Activated CD8-positive, alpha-beta T cell treated with anti-CD3 and anti-CD28 coated beads, Interleukin-2, amount 10 ng/mL, durations not matched to agents 7 days and 5 days (primary cell): ENCODE measurements at regions not wholly inside any gene's neighbourhood (a gene's known extent, or its start where the extent isn't known, plus 50 kb on each side); places are given as distances from the start of the nearest gene placed in this dataset.

ENCODE experiments used
- ATAC-seq: fragments of 150-1000 bp; cut with Tn5 transposase; one replicate; pipeline ENCODE4 v1.10.0; 2021; ENCODE audit warnings: moderate library complexity
- CTCF ChIA-PET: fragments of 350-600 bp; sonication (Branson Sonifier 250); formaldehyde crosslinking; loops from one replicate; lab custom pipeline; 2021; ENCODE audit warnings: antibody characterized with exemption; lab: Charles Lee
- POLR2A ChIA-PET: fragments of 350-600 bp; sonication (Branson Sonifier 250); formaldehyde crosslinking; loops from one replicate; lab custom pipeline; 2021; ENCODE audit warnings: antibody characterized with exemption; lab: Charles Lee
- DNase-seq: peaks from one replicate; pipeline ENCODE4 v3.0.0-alpha.2; 2020
- H3K27ac Mint-ChIP-seq: one replicate; pipeline ENCODE4 v1.8.0; 2021; ENCODE audit warnings: mild to moderate bottlenecking, mixed read lengths
- H3K27me3 Mint-ChIP-seq: one replicate; pipeline ENCODE4 v1.8.0; 2021; ENCODE audit warnings: low read depth, mixed read lengths
- H3K36me3 Mint-ChIP-seq: one replicate; pipeline ENCODE4 v1.8.0; 2021; ENCODE audit warnings: low read depth, mixed read lengths
- H3K4me1 Mint-ChIP-seq: one replicate; pipeline ENCODE4 v1.8.0; 2021; ENCODE audit warnings: low read depth, mixed read lengths
- H3K4me3 Mint-ChIP-seq: one replicate; pipeline ENCODE4 v1.8.0; 2021; ENCODE audit warnings: mild to moderate bottlenecking, mixed read lengths
- H3K9me3 Mint-ChIP-seq: one replicate; pipeline ENCODE4 v1.8.0; 2022; ENCODE audit warnings: mixed read lengths; ENCODE audit not compliant: insufficient read depth

GRCh38 chr17:70357190-70357589 lies 187.9 kb downstream of the KCNJ2 start:
- no peaks in the 10 kb centered on the region for H3K36me3 Mint-ChIP-seq
- no peak for DNase-seq
- POLR2A ChIA-PET: interaction anchor here (0.8 kb wide), 1 partner anchor 102 kb away, joined by 3 read pairs; no protein-coding TSS in a partner anchor
- no peaks in the 10 kb centered on the region for H3K27me3 Mint-ChIP-seq
- no peak overlapping the region for H3K27ac Mint-ChIP-seq
- H3K9me3 Mint-ChIP-seq: no peaks in the 10 kb centered on the region
- H3K4me1 Mint-ChIP-seq: no peaks in the 10 kb centered on the region
- CTCF ChIA-PET: no interaction called here
- ATAC-seq: no peak
- H3K4me3 Mint-ChIP-seq: no peak overlapping the region

GRCh38 chr17:70365091-70365583 lies 195.8 kb downstream of the KCNJ2 start:
- H3K4me1 Mint-ChIP-seq: no peaks in the 10 kb centered on the region
- ChIA-PET CTCF (no interaction called here), POLR2A (no interaction called here)
- DNase-seq: no peak
- no peak overlapping the region for H3K27ac Mint-ChIP-seq
- no peaks in the 10 kb centered on the region for H3K36me3 Mint-ChIP-seq
- H3K4me3 Mint-ChIP-seq: no peak overlapping the region
- ATAC-seq: no peak
- H3K27me3 Mint-ChIP-seq: no peaks in the 10 kb centered on the region
- no peaks in the 10 kb centered on the region for H3K9me3 Mint-ChIP-seq

- DNase-seq: no peak
- no peak overlapping the region for H3K4me3 Mint-ChIP-seq
- no peak overlapping the region for H3K27ac Mint-ChIP-seq
- CTCF ChIA-PET: no interaction called here
- H3K27me3 Mint-ChIP-seq: no peaks in the 10 kb centered on the region
- no peaks in the 10 kb centered on the region for H3K4me1 Mint-ChIP-seq
- ATAC-seq: no peak
- POLR2A ChIA-PET: no interaction called here
- H3K36me3 Mint-ChIP-seq: no peaks in the 10 kb centered on the region
- no peaks in the 10 kb centered on the region for H3K9me3 Mint-ChIP-seq
Measured at GRCh38 chr17:70366386-70366785, 197.1 kb downstream of the KCNJ2 start.

GRCh38 chr17:70368011-70368410 lies 198.7 kb downstream of the KCNJ2 start:
- DNase-seq (no peak), ATAC-seq (no peak)
- H3K4me3 Mint-ChIP-seq: no peak overlapping the region
- CTCF ChIA-PET: no interaction called here
- no peak overlapping the region for H3K27ac Mint-ChIP-seq
- no peaks in the 10 kb centered on the region for H3K9me3 Mint-ChIP-seq
- H3K36me3 Mint-ChIP-seq: no peaks in the 10 kb centered on the region
- no peaks in the 10 kb centered on the region for H3K4me1 Mint-ChIP-seq
- H3K27me3 Mint-ChIP-seq: no peaks in the 10 kb centered on the region
- POLR2A ChIA-PET: no interaction called here

- no peaks in the 10 kb centered on the region for H3K9me3 Mint-ChIP-seq
- POLR2A ChIA-PET: no interaction called here
- no peak overlapping the region for H3K27ac Mint-ChIP-seq
- H3K36me3 Mint-ChIP-seq: no peaks in the 10 kb centered on the region
- no peak for ATAC-seq
- H3K4me3 Mint-ChIP-seq: no peak overlapping the region
- DNase-seq: no peak
- CTCF ChIA-PET: no interaction called here
- H3K27me3 Mint-ChIP-seq: no peaks in the 10 kb centered on the region
- H3K4me1 Mint-ChIP-seq: no peaks in the 10 kb centered on the region
Measured at GRCh38 chr17:70369391-70369790, 200.1 kb downstream of the KCNJ2 start.

GRCh38 chr17:70370816-70371215 lies 201.5 kb downstream of the KCNJ2 start:
- ATAC-seq: no peak
- H3K27me3 Mint-ChIP-seq: no peaks in the 10 kb centered on the region
- POLR2A ChIA-PET: no interaction called here

GRCh38 chr17:70373369-70373768 lies 204.0 kb downstream of the KCNJ2 start:
- H3K27ac Mint-ChIP-seq: no peak overlapping the region
- no peaks in the 10 kb centered on the region for H3K9me3 Mint-ChIP-seq
- ChIA-PET CTCF (no interaction called here), POLR2A (no interaction called here)
- DNase-seq (no peak), ATAC-seq (no peak)
- H3K4me1 Mint-ChIP-seq: no peaks in the 10 kb centered on the region
- no peaks in the 10 kb centered on the region for H3K27me3 Mint-ChIP-seq
- no peak overlapping the region for H3K4me3 Mint-ChIP-seq
- H3K36me3 Mint-ChIP-seq: no peaks in the 10 kb centered on the region

More at GRCh38 chr17:70370816-70371215, 201.5 kb downstream of the KCNJ2 start:
- H3K4me1 Mint-ChIP-seq: no peaks in the 10 kb centered on the region
- no peaks in the 10 kb centered on the region for H3K9me3 Mint-ChIP-seq
- H3K4me3 Mint-ChIP-seq: no peak overlapping the region
- H3K27ac Mint-ChIP-seq: no peak overlapping the region
- DNase-seq: no peak
- CTCF ChIA-PET: no interaction called here
- no peaks in the 10 kb centered on the region for H3K36me3 Mint-ChIP-seq

GRCh38 chr17:70374496-70374895 lies 205.2 kb downstream of the KCNJ2 start:
- CTCF ChIA-PET: no interaction called here
- DNase-seq (no peak), ATAC-seq (no peak)

GRCh38 chr17:70375406-70375805 lies 206.1 kb downstream of the KCNJ2 start:
- CTCF ChIA-PET: no interaction called here
- DNase-seq: no peak
- no peak for ATAC-seq
- Mint-ChIP-seq H3K36me3 (no peaks in the 10 kb centered on the region), H3K4me3 (no peak overlapping the region), H3K4me1 (no peaks in the 10 kb centered on the region), H3K9me3 (no peaks in the 10 kb centered on the region), H3K27me3 (no peaks in the 10 kb centered on the region), H3K27ac (no peak overlapping the region)
- POLR2A ChIA-PET: no interaction called here

More at GRCh38 chr17:70374496-70374895, 205.2 kb downstream of the KCNJ2 start:
- H3K36me3 Mint-ChIP-seq: no peaks in the 10 kb centered on the region
- H3K9me3 Mint-ChIP-seq: no peaks in the 10 kb centered on the region
- H3K4me3 Mint-ChIP-seq: no peak overlapping the region
- no peaks in the 10 kb centered on the region for H3K4me1 Mint-ChIP-seq
- POLR2A ChIA-PET: no interaction called here
- H3K27ac Mint-ChIP-seq: no peak overlapping the region
- H3K27me3 Mint-ChIP-seq: no peaks in the 10 kb centered on the region

GRCh38 chr17:70375813-70376770 lies 206.8 kb downstream of the KCNJ2 start:
- DNase-seq (no peak), ATAC-seq (no peak)
- Mint-ChIP-seq H3K27me3 (no peaks in the 10 kb centered on the region), H3K27ac (no peak overlapping the region), H3K36me3 (no peaks in the 10 kb centered on the region), H3K9me3 (no peaks in the 10 kb centered on the region), H3K4me3 (no peak overlapping the region), H3K4me1 (no peaks in the 10 kb centered on the region)
- ChIA-PET POLR2A (no interaction called here), CTCF (interaction anchor here (0.7 kb wide), 1 partner anchor 17 kb away, joined by 3 read pairs; no protein-coding TSS in a partner anchor)

GRCh38 chr17:70377654-70378053 lies 208.3 kb downstream of the KCNJ2 start:
- POLR2A ChIA-PET: no interaction called here
- H3K36me3 Mint-ChIP-seq: no peaks in the 10 kb centered on the region
- H3K9me3 Mint-ChIP-seq: no peaks in the 10 kb centered on the region
- H3K4me1 Mint-ChIP-seq: no peaks in the 10 kb centered on the region
- H3K4me3 Mint-ChIP-seq: no peak overlapping the region
- H3K27ac Mint-ChIP-seq: no peak overlapping the region
- H3K27me3 Mint-ChIP-seq: no peaks in the 10 kb centered on the region
- CTCF ChIA-PET: no interaction called here
- no peak for ATAC-seq
- DNase-seq: no peak

GRCh38 chr17:70378076-70378475 lies 208.7 kb downstream of the KCNJ2 start:
- ChIA-PET POLR2A (no interaction called here), CTCF (no interaction called here)
- ATAC-seq: no peak
- DNase-seq: no peak
- Mint-ChIP-seq H3K27ac (no peak overlapping the region), H3K9me3 (no peaks in the 10 kb centered on the region), H3K36me3 (no peaks in the 10 kb centered on the region), H3K4me1 (no peaks in the 10 kb centered on the region), H3K4me3 (no peak overlapping the region), H3K27me3 (no peaks in the 10 kb centered on the region)
